ENCODE measurements at regions not wholly inside any gene's neighbourhood (a gene's known extent, or its start where the extent isn't known, plus 50 kb on each side); places are given as distances from the start of the nearest gene placed in this dataset.

GRCh38 chr22:47295226-47295901 is 532.9 kb downstream of the TBC1D22A start:
- no peak for DNase-seq (ENCODE audit: low read depth in 3 of 3)

GRCh38 chr22:47294576-47294975 is 532.1 kb downstream of the TBC1D22A start:
- DNase-seq (ENCODE audit: low read depth in 3 of 3), result no peak

GRCh38 chr22:47294222-47294532 is 531.7 kb downstream of the TBC1D22A start:
- DNase-seq (ENCODE audit: low read depth in 3 of 3), result no peak

GRCh38 chr22:47293368-47294221 is 531.1 kb downstream of the TBC1D22A start:
- DNase-seq (ENCODE audit: low read depth in 3 of 3), result no peak

GRCh38 chr22:47292546-47293320 is 530.3 kb downstream of the TBC1D22A start:
- DNase-seq (ENCODE audit: low read depth in 3 of 3), result no peak

- no peak for DNase-seq (ENCODE audit: low read depth in 3 of 3)
These were observed 529.4 kb downstream of the TBC1D22A start for GRCh38 chr22:47291565-47292495.

- DNase-seq (ENCODE audit: low read depth in 3 of 3), result no peak
These were observed 528.4 kb downstream of the TBC1D22A start for GRCh38 chr22:47290706-47291430.

- DNase-seq (ENCODE audit: low read depth in 3 of 3), result no peak
These were observed 527.0 kb downstream of the TBC1D22A start for GRCh38 chr22:47289336-47289985.

GRCh38 chr22:47288680-47289079 is 526.2 kb downstream of the TBC1D22A start:
- DNase-seq (ENCODE audit: low read depth in 3 of 3), result no peak

GRCh38 chr22:47287516-47287915 is 525.1 kb downstream of the TBC1D22A start:
- no peak for DNase-seq (ENCODE audit: low read depth in 3 of 3)

- no peak for DNase-seq (ENCODE audit: low read depth in 3 of 3)
These were observed 524.1 kb downstream of the TBC1D22A start for GRCh38 chr22:47286590-47286989.

- no peak for DNase-seq (ENCODE audit: low read depth in 3 of 3)
These were observed 523.5 kb downstream of the TBC1D22A start for GRCh38 chr22:47285981-47286380.

GRCh38 chr22:47284822-47285221 is 522.4 kb downstream of the TBC1D22A start:
- no peak for DNase-seq (ENCODE audit: low read depth in 3 of 3)

GRCh38 chr22:47284360-47284759 is 521.9 kb downstream of the TBC1D22A start:
- DNase-seq (ENCODE audit: low read depth in 3 of 3), result no peak

- DNase-seq (ENCODE audit: low read depth in 3 of 3), result no peak
These were observed 521.3 kb downstream of the TBC1D22A start for GRCh38 chr22:47283616-47284270.

- DNase-seq (ENCODE audit: low read depth in 3 of 3), result no peak
These were observed 520.4 kb downstream of the TBC1D22A start for GRCh38 chr22:47282851-47283250.

GRCh38 chr22:47282366-47282765 is 519.9 kb downstream of the TBC1D22A start:
- no peak for DNase-seq (ENCODE audit: low read depth in 3 of 3)

- no peak for DNase-seq (ENCODE audit: low read depth in 3 of 3)
These were observed 519.0 kb downstream of the TBC1D22A start for GRCh38 chr22:47281126-47282106.
